IMR-90 (cell line): ENCODE measurements at regions not wholly inside any gene's neighbourhood (a gene's known extent, or its start where the extent isn't known, plus 50 kb on each side); places are given as distances from the start of the nearest gene placed in this dataset.

Experiments used
- ATAC-seq: fragments of 200-7000 bp; cut with Tn5 transposase; 2 replicates; pipeline ENCODE4 v1.9.1; 2020; ENCODE audit warnings: low read depth, mild to moderate bottlenecking, moderate library complexity
- BruUV-seq: library from RNA; stranded (reverse); fragments of 400-500 nt; replicated peaks from 2 replicates; lab custom pipeline; 2021; lab: Mats Ljungman, UMichigan
- CTCF ChIA-PET: fragments of 300-600 bp; formaldehyde crosslinking; extraction: SDS; loops from one replicate; lab custom pipeline; 2021; ENCODE audit warnings: antibody characterized with exemption; lab: Yijun Ruan, JAX
- POLR2A ChIA-PET: fragments of 300-600 bp; sonication (Branson Sonifier 250); formaldehyde crosslinking; loops from one replicate; lab custom pipeline; 2022; ENCODE audit warnings: antibody characterized with exemption; ENCODE audit not compliant: unreplicated experiment; lab: Charles Lee
- DNase-seq: peaks from one replicate; pipeline ENCODE4 v3.0.0; 2013
- H2AFZ ChIP-seq: replicated peaks from 2 replicates; pipeline ENCODE3; 2013; ENCODE audit warnings: low read length, mild to moderate bottlenecking; ENCODE audit not compliant: poor library complexity
- H2AK5ac ChIP-seq: 2 replicates; pipeline ENCODE4 v1.6.1; 2013; ENCODE audit warnings: low read depth, low read length, inconsistent platforms
- H2AK9ac ChIP-seq: replicated peaks from 2 replicates; pipeline ENCODE3; 2013; ENCODE audit warnings: mild to moderate bottlenecking, low read depth, low read length, moderate library complexity; ENCODE audit not compliant: poor library complexity
- H2BK120ac ChIP-seq: 2 replicates; pipeline ENCODE4 v1.6.1; 2013; ENCODE audit warnings: low read depth, low read length, inconsistent platforms
- H2BK15ac ChIP-seq: 3 replicates; pipeline ENCODE4 v1.6.1; 2013; ENCODE audit warnings: low read depth, low read length, inconsistent platforms
- H2BK20ac ChIP-seq: 2 replicates; pipeline ENCODE4 v1.6.1; 2013; ENCODE audit warnings: low read depth, mild to moderate bottlenecking, inconsistent platforms, low read length, moderate library complexity
- H2BK5ac ChIP-seq: 2 replicates; pipeline ENCODE4 v1.6.1; 2013; ENCODE audit warnings: mild to moderate bottlenecking, low read depth, low read length, inconsistent platforms; ENCODE audit not compliant: poor library complexity, severe bottlenecking
- H3K14ac ChIP-seq: replicated peaks from 2 replicates; pipeline ENCODE4 v1.6.1; 2013; ENCODE audit warnings: low read depth, low read length, inconsistent platforms
- H3K18ac ChIP-seq: 2 replicates; pipeline ENCODE4 v1.6.1; 2013; ENCODE audit warnings: low read depth, low read length, control low read depth
- H3K23ac ChIP-seq: 2 replicates; pipeline ENCODE4 v1.6.1; 2013; ENCODE audit warnings: low read depth, low read length, inconsistent platforms
- H3K27ac ChIP-seq: 2 replicates; pipeline ENCODE4 v1.5.1; 2013; ENCODE audit warnings: mild to moderate bottlenecking, control low read depth, low read length; ENCODE audit not compliant: insufficient read depth
- H3K27me3 ChIP-seq: 2 replicates; pipeline ENCODE4 v1.6.1; 2013; ENCODE audit warnings: low read length; ENCODE audit not compliant: control insufficient read depth, insufficient read depth
- H3K36me3 ChIP-seq: 2 replicates; pipeline ENCODE4 v1.6.1; 2013; ENCODE audit warnings: low read length, mixed read lengths; ENCODE audit not compliant: control insufficient read depth, insufficient read depth
- H3K4ac ChIP-seq: 2 replicates; pipeline ENCODE4 v1.6.1; 2013; ENCODE audit warnings: low read depth, low read length, inconsistent platforms
- H3K4me1 ChIP-seq: 2 replicates; pipeline ENCODE4 v1.6.1; 2013; ENCODE audit warnings: low read length, mixed read lengths; ENCODE audit not compliant: control insufficient read depth, insufficient read depth
- H3K4me2 ChIP-seq: 2 replicates; pipeline ENCODE4 v1.6.1; 2013; ENCODE audit warnings: low read depth, mild to moderate bottlenecking, control low read depth, low read length, moderate library complexity
- H3K4me3 ChIP-seq: 2 replicates; pipeline ENCODE4 v1.5.1; 2013; ENCODE audit warnings: low read depth, mild to moderate bottlenecking, control low read depth, low read length, moderate library complexity; ENCODE audit not compliant: insufficient read depth
- H3K56ac ChIP-seq: 2 replicates; pipeline ENCODE4 v1.6.1; 2013; ENCODE audit warnings: low read length, inconsistent platforms; ENCODE audit not compliant: insufficient read depth; ENCODE audit errors: extremely low read depth
- H3K79me1 ChIP-seq, 2 experiments: 2 replicates each; pipeline ENCODE4 v1.6.1; 2013; ENCODE audit warnings: low read length in 2 of 2, inconsistent platforms in 1 of 2, low read depth in 1 of 2
- H3K9ac ChIP-seq: 2 replicates; pipeline ENCODE4 v1.6.1; 2013; ENCODE audit warnings: low read depth, low read length, control low read depth
- H3K9me1 ChIP-seq: 2 replicates; pipeline ENCODE4 v1.6.1; 2013; ENCODE audit warnings: low read length, inconsistent platforms; ENCODE audit not compliant: insufficient read depth
- H3K9me3 ChIP-seq: 2 replicates; pipeline ENCODE4 v1.6.1; 2013; ENCODE audit warnings: low read length; ENCODE audit not compliant: control insufficient read depth, insufficient read depth
- H4K20me1 ChIP-seq: 2 replicates; pipeline ENCODE4 v1.6.1; 2013; ENCODE audit warnings: low read length, inconsistent platforms; ENCODE audit not compliant: insufficient read depth
- H4K5ac ChIP-seq: 2 replicates; pipeline ENCODE4 v1.6.1; 2013; ENCODE audit warnings: mild to moderate bottlenecking, low read depth, low read length, control low read depth
- H4K8ac ChIP-seq, 2 experiments: 2 replicates each; pipeline ENCODE4 v1.6.1; 2013; ENCODE audit warnings: low read depth in 2 of 2, low read length in 2 of 2, control low read depth in 1 of 2, inconsistent platforms in 1 of 2
- H4K91ac ChIP-seq: 2 replicates; pipeline ENCODE4 v1.6.1; 2013; ENCODE audit warnings: low read depth, low read length, inconsistent platforms; ENCODE audit not compliant: insufficient read depth
- BHLHE40 ChIP-seq: fragments of 150-350 bp; IDR thresholded peaks from 2 replicates; pipeline ENCODE4 v1.6.1; 2016; ENCODE audit warnings: mild to moderate bottlenecking, low read depth, low read length
- CEBPB ChIP-seq: IDR thresholded peaks from 2 replicates; pipeline ENCODE4 v1.6.1; 2012; ENCODE audit warnings: low read depth, low read length, improper control_type of control experiment
- CTCF ChIP-seq: conservative IDR thresholded peaks from 2 replicates; pipeline ENCODE4 v1.5.1; 2012; ENCODE audit warnings: mild to moderate bottlenecking, low read depth, low read length, improper control_type of control experiment
- FOS ChIP-seq: fragments of 150-350 bp; IDR thresholded peaks from 2 replicates; pipeline ENCODE4 v1.6.1; 2016; ENCODE audit warnings: low read depth, low read length
- MAFK ChIP-seq: IDR thresholded peaks from 2 replicates; pipeline ENCODE4 v1.6.1; 2012; ENCODE audit warnings: low read depth, low read length, improper control_type of control experiment
- MAZ ChIP-seq: IDR thresholded peaks from 2 replicates; pipeline ENCODE4 v1.6.1; 2012; ENCODE audit warnings: low read depth, mild to moderate bottlenecking, low read length, improper control_type of control experiment, moderate library complexity, borderline replicate concordance
- MXI1 ChIP-seq: IDR thresholded peaks from 2 replicates; pipeline ENCODE4 v1.6.1; 2012; ENCODE audit warnings: low read depth, mild to moderate bottlenecking, low read length, moderate library complexity, borderline replicate concordance
- NFE2L2 ChIP-seq: fragments of 150-350 bp; IDR thresholded peaks from 2 replicates; pipeline ENCODE4 v1.6.1; 2016; ENCODE audit warnings: low read depth, mild to moderate bottlenecking, low read length
- POLR2A ChIP-seq: IDR thresholded peaks from 2 replicates; pipeline ENCODE4 v1.6.1; 2012; ENCODE audit warnings: mild to moderate bottlenecking, low read depth, low read length
- RAD21 ChIP-seq: IDR thresholded peaks from 2 replicates; pipeline ENCODE4 v1.6.1; 2012; ENCODE audit warnings: low read length, improper control_type of control experiment
- USF2 ChIP-seq: fragments of 150-350 bp; IDR thresholded peaks from 2 replicates; pipeline ENCODE4 v1.6.1; 2017; ENCODE audit warnings: mild to moderate bottlenecking, antibody characterized with exemption, low read length, low read depth
- WGBS, 2 experiments: methylation state at CpG; one replicate each; pipeline versions ENCODE4 v1.1.5 to v1.1.7; 2013; ENCODE audit warnings: missing lambda C conversion rate in 2 of 2; ENCODE audit not compliant: insufficient read length in 1 of 2; ENCODE audit errors: extremely low coverage in 2 of 2; 5-methylcytosine and 5-hydroxymethylcytosine counted together
- dilution Hi-C: fragments of 300-500 bp; cut with HindIII; formaldehyde crosslinking; loops from one replicate; pipeline ENCODE4 v1.14.3; 2018; ENCODE audit warnings: low sequenced_read_pairs; ENCODE audit not compliant: unreplicated experiment
- in situ Hi-C: fragments of 300-500 bp; cut with MboI; formaldehyde crosslinking; loops from 3 replicates; pipeline ENCODE4 v1.14.3; 2019; ENCODE audit warnings: low sequenced_read_pairs, inconsistent platforms, mixed read lengths
- intact Hi-C: fragments of 100-400 bp; cut with micrococcal nuclease; formaldehyde crosslinking; loops from 2 replicates; pipeline ENCODE4 v1.10.0; 2022

GRCh38 chr2:236851187-236851586 is 234.5 kb upstream of the COPS8 start:
- H2BK5ac ChIP-seq = no peak overlapping the region
- no peak overlapping the region for H3K14ac ChIP-seq
- no peaks in the 10 kb centered on the region for H3K9me1 ChIP-seq
- no peak overlapping the region for H3K4me2 ChIP-seq
- no peaks in the 10 kb centered on the region for H3K36me3 ChIP-seq
- no peak overlapping the region for H3K4ac ChIP-seq
- BruUV-seq = no TSS peak
- no peak overlapping the region for H4K5ac ChIP-seq
- no peak overlapping the region for H2AK9ac ChIP-seq
- no peak overlapping the region for H4K91ac ChIP-seq
- no peak for DNase-seq
- CTCF ChIA-PET = no interaction called here
- H2AFZ ChIP-seq = no peak overlapping the region
- H2BK20ac ChIP-seq = no peak overlapping the region
- H3K9ac ChIP-seq = no peak overlapping the region
- no peak overlapping the region for H2BK120ac ChIP-seq
- H3K27me3 ChIP-seq = peaks cover 5% of the 10 kb centered on the region; the same call in 1 of the 2 replicates
- no peak overlapping the region for H4K8ac ChIP-seq
- POLR2A ChIA-PET = no interaction called here
- intact Hi-C loops (no loop called here), in situ Hi-C loops (no loop called here), dilution Hi-C loops (no loop called here)
- no peak overlapping the region for H3K27ac ChIP-seq
- no peaks in the 10 kb centered on the region for H4K20me1 ChIP-seq
- H2AK5ac ChIP-seq = no peak overlapping the region
- H3K9me3 ChIP-seq = no peaks in the 10 kb centered on the region
- TF ChIP-seq MXI1 (no peak), BHLHE40 (no peak), NFE2L2 (no peak), MAZ (no peak), POLR2A (no peak), RAD21 (no peak), CEBPB (no peak), FOS (no peak), CTCF (no peak), USF2 (no peak), MAFK (no peak)
- ATAC-seq = no peak
- H3K4me3 ChIP-seq = no peak overlapping the region
- no peak overlapping the region for H3K23ac ChIP-seq
- H3K18ac ChIP-seq = no peak overlapping the region
- no peak overlapping the region for H3K56ac ChIP-seq
- H3K4me1 ChIP-seq = no peaks in the 10 kb centered on the region
- WGBS, 2 experiments = no CpG with 5 or more reads among the region's 3 CpGs
- H3K79me1 ChIP-seq = no peaks in the 10 kb centered on the region
- H2BK15ac ChIP-seq = no peak overlapping the region
